Right kidney (tissue), 1 donor: ENCODE measurements at regions not wholly inside any gene's neighbourhood (a gene's known extent, or its start where the extent isn't known, plus 50 kb on each side); places are given as distances from the start of the nearest gene placed in this dataset.
"Not testable (repeated sequence)": the region's sequence is repeated elsewhere in the genome, so short reads cannot be mapped to it uniquely, and the experiment has no call there.

Source experiments
- DNase-seq: peaks from one replicate; pipeline ENCODE4 v3.0.0-alpha.2; 2016

DNA sequence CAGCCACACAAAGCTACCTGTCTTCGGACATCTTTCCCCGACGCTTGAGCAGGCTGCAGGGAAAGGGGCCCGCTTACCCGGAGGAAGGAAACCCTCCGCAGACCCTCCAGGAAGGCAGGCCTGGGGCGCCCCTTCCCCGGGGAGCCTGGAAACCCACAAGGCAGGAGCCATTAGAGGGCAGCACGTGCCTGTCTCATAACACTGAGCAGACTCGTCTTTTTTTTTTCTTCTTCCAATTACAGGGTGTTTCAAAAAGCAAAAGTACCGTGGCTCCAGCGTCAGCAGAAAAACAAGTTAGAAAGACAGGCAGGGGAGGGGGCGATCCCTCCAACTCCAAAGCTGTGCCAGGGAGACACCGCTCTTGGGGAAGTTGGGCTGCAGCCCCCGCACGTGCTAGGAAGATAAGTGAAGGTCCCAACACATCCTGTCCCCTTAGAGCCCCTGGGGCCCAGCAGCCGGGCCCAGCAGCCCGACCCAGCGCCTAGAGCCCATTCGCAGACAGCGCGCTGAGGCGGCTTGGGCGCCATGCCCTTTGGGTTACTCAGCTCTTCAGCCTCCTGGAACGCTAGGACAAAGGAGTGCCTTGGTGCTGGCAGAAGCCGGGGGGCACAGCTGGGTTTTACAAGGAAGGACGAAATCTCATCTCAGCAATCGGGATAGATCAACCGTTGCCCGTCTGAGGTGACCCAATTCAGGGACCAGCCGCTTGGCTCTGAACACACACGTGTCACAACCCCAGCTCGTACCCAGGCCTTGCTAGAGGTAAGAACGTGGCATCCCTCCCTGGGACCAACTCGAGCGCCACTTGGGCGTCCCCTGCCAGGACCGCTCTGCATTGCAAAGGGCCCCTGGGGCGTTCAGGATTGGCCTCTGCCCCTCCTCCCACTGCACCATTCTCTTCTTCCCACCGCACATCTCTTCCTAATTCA is 136.3 kb downstream of the LY86 start:
- peak; percentile 93 for DNase-seq

DNA sequence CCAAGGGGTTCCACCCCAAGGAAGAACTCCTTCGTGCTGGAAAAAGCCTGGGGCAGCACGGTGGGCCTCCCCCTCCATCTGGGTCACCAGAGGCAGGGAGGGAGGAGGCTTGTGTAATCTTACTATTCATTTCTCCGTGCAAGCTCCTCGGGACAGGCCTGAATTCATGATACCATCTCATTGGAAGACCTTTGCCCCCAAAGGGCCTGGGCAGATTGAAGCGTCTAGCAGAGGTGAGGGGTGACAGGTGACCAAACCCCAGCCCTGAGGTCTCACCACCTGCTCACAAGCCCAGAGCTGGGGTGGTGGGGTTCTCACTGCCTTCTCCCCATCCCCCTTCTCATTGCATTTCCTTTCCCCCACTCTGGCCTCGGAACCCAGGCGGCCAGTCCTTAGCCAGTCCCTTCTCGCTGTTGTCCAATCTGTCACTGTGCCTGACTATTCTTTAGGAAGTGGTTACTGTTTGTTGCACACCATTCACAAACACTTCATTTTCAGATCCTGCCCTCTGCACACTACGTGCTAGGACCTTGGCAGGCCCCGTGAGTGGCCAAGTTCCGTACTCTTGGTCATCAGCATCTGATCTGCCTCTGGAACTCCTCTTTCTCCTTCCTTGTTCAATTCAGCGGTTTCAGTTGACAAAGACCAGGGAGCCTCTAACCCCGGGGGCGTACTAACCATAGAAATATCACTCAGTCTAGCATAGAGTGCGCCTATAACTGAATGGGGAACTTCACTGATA is 137.1 kb downstream of the LY86 start:
- DNase-seq, result no peak

DNA sequence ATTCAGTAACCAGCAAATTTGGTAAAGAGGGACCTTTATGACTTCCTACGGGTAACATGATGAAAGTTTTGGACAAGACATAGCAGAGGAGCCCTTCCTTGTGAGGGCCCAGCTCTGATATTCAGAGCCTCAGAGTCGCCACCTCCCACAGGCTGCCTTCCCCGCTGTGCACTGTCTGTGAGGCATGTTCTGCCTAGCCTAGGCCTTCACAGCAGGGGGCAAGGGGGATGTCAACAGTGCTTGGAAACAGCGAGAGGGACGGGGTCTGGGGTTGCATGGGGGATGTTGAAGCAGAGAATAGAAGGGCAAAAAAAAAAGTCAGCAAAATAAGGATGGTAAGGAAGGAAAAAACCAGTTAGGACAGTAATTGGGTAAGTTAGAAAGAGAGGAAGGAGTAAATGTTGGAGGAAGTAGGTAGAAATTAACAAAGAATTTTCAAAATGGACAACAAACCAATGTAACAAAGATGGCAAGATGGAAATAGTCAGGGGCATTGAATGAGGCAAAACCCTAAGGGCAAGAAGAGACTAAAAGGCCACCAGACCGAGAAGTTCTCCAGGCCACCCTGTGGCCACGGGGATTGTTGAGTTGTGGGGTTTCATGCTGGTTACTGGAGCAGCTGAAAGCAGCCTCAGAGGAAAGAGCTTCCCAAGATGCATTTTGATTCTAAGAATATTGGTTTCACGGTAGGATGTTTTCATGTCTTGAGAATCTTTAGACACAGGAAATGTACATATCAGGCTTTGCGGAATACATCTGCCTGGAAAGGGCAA is 139.8 kb downstream of the LY86 start:
- DNase-seq, result no peak

DNA sequence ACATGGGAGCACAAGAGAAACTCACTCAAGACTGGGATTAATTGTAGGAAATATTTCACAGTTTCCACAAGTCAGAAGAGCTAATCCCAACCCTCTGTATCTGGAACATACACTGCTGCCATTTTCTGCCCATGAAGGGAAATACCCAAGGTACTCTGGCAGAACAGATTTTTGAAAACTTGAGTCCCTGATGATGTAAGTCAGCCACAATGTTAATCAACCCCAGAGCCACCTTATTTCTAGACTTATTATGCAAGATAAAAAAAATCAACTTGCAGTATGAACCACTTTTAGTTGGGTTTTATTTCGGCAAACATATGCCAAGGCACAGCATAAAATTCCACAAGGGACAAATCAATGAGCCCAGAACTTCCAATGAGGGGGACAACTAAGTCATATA is 141.5 kb downstream of the LY86 start:
- DNase-seq, result no peak

DNA sequence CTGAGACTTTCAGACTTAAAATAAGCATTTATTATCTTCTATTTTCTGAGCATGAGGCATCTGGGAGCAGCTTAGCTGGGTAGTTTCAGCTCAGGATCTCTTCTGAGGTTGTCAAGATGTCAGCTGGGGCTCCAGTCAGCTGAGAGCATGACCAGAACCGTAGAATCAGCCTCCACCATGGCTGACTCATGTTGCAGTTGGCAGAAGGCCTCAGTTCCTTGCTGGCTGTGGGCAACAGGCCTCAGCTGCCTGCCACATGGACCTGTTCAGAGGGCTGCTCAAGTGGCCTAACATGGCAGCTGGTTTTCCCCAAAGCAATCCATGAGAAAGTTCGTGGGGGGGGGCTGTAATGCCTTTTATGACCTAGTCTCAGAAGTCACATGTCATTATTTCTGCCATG is 142.3 kb downstream of the LY86 start:
- DNase-seq, result no peak

DNA sequence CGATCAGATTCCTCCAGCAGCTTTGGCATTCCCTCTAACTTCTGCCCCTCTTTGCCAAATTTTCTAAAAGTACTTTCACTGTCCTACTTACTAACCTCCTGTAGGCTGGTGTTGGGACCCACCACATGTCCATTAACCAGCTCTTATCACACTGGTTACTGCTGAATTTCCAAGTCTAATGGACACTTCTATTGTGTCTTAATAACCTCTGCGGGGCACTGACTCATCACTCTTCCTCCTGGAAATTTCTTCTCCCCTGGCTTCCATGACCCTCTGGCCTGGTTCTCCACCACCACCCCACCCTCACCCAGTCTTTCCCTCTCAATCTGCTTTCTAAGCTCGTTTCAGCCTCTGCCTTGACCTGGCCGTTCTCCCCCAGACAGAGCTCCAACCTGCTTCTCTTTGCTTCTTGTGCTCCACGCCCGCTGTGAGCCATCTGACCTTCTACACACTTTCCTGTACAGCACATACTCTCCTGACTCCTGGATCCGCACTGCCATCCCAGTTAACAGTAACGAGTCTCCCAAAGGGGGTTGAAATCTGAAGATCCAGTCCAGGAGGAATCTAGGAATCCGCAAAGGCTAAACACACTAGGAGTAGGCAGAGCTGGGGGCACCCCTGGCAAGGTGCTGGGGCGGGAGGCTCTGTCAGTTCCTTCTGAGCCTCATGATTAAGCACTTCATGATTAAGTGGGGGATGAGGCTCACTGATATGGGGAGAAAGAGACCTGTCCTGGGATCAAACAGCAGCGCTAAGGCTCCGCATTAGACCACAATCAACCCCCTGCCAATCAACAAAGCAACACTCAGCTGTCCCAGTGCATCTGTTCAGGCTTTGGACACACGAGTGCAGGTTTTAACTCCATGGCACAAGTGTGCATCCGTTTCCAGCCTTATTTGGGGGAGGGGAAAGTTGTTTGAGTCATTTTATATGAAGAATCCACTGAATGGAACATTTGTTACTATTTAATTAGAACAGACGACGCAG is 146.3 kb downstream of the LY86 start:
- no peak for DNase-seq

DNA sequence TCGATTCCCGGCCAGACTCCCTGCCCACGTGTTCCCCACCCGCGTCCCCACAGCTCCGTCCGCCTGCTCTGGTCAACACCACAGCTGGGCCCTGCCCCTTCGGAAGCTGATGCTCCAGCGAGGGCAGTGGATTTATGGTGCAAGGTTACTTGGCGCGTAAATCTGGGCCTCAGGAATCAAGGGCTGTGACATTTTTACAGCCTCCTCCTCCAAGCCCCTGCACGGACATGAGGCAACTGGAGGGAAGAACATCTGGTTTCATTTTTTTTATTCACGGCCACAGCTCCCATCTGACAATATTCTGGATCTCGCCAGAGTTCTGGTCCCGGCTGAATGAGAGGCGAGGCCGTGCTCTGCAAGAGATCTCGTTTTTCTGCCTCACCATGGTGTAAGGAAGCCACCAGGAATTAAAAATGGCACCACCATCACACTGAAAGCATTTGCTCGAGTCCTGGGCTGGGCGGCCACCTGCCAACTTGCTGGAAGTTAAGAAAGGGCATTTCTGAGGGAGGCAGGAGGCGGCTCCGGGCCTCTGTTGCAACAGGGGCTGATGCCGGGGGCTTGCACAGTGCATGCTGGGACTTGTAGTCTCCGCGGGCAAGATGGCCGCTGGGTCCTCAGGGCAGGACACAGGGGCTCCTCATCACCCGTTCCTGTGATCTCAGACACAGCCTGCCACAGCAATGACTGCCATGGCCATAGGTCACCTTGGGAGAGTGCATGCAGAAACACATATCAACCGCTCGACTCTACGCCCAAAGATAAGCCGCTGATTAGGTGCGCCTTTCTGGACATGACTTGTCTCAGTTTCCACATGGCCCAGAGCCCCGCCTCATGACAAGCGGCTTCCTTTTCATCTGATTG is 148.5 kb downstream of the LY86 start:
- DNase-seq, result peak; percentile 85

DNA sequence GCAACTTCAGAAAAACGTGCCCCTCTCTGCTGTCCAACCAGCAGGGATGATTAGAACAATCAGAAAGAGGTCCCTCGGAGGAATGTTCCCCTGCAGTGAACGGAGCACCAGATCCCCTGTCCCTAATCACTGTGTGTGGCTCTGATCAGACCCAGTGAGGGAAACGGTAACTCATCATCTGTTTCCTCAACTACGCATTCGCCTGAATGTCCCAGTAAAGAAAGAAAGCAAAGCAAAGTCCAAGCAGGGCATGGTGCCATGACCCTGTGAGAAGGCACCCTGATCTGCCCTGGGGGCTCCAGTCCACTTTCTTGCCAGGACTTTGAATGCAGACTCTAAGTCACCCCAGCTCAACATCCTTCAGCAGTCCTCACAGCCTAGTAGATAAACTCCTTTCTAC is 149.2 kb downstream of the LY86 start:
- no peak for DNase-seq

DNA sequence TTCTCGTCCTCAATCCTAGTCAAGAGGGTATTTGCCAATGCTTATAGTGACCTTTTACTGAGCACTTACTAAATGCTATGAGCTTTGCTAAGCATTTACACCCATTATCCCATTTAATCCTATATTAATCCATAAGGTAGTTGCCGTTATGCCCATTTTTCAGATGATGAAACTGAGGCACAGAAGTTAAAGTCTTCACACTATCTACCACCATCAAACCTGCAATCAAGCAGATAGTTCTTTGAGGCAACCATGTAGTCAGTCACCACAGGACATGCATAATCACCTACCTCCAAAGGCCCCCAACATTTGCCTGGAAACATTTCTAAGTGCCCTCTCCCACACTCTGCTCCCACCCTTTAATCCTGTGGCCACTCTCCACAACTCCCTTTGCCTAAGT is 149.6 kb downstream of the LY86 start:
- no peak for DNase-seq

DNA sequence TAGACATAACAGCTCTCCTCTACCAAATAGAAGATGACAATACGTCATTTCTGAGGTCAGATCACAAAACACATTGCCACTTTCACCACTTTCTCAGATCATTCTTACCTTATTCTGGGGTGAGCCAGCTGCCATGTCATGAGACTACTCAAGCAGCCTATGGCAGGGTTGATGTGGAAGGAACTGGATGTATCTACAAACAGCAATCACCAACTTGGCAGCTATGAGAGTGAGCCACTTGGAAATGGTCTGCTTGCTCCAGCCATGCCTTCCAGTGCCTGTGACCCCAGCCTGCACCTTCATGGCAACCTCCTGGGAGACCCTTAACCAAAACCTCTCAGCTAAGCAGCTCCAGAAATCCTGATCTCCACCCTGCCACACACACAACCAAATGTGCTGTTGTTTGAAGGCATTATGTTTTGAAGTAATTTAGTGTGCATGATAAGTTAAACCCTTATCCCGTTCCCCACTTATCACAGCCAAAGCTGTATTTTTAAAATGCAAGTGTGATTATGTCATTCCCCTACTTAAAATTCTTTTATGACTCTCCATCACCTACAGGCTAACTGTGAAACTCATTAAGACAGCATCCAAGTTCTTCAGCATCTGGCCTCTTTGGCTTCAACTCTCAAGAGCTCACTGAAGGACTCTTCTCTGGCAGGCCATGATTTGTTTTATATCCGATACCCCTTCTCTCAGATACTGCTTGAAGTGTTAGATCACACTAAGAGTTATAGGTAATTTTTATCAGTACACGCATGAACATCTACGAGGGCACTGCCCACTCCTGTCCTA is 150.6 kb downstream of the LY86 start:
- no peak for DNase-seq

DNA sequence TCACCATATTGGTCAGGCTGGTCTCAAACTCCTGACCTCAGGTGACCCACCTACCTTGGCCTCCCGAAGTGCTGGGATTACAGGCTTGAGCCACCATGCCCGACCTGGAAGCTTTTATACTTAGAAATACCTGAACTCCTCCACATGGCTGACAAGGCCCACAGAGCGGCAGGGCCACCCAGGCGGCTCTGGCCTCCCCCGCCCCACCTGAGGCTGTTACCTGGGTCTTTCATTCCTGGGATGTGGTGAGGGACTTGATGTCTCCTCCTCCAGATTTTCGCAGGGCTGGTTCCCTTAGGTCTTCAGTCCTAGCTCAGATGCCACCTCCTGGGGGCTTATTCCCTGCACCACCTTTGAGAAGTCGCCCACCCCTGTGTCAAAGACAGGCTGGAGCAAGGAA is 152.1 kb downstream of the LY86 start:
- DNase-seq, result no peak

DNA sequence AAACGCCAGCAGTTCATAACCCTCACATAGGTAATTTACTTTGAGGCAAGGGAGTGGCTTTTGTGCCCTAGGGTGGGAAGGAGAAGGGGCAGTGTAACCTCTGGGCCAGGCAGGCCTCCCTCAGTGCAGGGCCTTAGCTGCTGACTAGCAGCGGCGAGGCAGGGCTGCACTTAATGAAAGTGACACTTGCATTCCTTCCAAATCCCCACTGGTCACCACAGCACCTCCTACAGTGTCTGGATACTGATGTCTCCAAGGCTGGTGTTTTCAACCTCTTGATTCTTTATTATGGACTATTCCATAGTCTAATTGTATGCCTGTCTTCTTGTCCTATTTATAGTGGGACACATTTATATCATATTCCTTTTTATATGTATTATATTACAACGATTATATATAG is 152.7 kb downstream of the LY86 start:
- DNase-seq, result no peak

DNA sequence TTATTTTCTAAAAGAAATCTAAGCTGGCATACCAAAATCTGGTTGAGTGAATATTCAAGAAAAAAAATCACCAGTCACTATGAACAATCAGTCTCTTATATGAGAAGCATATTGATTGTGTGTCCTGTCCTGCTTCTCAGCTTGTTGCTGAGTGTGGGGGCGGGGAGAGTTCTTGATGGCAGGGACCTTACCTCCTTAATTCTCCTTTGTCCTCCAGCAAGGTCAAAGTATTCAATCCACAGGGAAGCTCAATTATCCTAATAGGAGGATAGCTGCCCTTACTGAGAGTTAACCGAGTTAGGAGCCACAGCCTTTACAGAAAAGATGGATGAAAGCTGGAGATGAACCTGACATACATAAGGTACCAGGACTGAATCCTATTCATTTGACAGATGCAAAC is 154.0 kb downstream of the LY86 start:
- no peak for DNase-seq

DNA sequence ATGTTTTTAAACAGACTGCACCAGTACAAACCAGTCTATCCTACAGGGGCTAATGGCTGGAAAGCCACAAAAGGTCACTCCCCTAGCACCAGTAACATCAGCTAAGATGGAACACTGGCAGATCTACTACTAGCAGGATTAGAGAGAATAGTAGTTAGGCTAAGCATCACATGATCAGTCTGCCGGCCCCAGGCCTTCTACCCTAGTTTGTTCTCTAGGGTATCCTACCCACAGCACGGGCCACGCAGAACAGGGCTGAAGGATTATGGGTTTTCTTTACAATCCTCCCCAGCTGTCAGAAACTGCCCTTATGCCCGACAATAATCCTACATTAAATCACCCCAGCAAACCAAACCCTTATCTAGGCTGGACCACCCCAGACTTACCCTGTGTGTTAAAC is 156.0 kb downstream of the LY86 start:
- DNase-seq, result no peak

DNA sequence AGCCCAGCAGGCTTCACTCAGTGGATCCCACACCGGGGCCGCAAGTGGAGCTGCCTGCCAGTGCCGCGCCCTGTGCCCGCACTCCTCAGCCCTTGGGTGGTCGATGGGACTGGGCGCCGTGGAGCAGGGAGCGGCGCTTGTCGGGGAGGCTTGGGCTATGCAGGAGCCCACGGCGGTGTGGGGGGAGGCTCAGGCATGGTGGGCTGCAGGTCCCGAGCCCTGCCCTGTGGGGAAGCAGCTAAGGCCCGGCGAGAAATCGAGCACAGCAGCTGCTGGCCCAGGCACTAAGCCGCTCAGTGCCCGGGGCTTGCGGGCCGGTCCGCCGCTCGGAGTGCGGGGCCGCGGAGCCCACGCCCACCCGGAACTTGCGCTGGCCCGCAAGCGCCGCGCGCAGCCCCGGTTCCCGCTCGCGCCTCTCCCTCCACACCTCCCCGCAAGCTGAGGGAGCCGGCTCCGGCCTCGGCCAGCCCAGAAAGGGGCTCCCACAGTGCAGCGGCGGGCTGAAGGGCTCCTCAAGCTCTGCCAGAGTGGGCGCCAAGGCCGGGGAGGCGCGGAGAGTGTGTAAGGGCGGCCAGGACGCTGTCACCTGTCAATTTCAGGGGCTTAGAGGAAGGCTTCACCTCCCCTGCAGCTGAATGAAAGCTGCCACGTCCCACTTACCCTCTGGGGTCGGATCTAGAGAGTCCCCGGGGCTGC is 157.3 kb downstream of the LY86 start:
- not testable (repeated sequence) for DNase-seq

DNA sequence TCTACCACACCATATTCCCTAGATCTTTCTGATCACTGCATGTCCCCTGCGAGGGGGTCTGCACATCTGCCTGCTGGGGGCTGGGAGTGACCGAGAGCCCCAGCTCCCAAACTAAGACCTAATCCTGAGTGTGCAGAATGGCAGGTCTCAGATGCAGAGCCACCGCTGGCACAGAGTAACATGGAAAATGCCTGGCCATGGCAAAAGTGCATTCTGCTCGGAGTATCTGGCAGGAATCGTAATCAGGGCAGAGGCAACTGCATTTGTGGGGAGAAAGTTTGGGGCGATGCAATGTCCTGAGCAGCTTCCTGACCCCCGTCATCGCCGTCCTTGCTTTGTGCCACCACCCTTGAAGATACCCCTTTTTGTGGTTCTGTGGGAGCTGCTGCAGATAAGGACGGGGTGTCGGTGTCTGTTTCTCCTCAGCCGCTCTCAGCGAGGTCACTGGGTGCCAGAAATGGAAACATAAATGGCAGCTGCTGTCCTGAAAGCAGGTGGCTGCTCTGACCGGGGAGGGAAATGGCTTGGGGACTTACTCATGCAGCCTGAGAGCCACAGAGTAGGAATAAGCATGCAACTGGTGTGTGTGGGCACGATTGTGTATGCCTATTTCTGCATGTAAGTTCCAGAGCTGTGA is 157.9 kb downstream of the LY86 start:
- DNase-seq, result no peak

DNA sequence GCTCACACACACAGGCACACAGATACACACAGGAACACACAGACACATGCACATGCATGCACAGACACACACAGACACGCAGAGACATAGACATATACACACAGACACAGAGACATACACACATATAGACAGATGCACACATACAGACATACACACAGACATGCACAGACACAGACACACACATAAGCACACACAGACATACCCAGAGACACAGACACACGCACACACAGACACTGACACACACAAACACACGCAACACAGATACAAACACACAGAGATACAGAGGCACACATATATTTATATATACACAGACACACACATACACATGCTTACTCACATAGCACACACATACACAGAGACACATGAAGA is 158.4 kb downstream of the LY86 start:
- no peak for DNase-seq

DNA sequence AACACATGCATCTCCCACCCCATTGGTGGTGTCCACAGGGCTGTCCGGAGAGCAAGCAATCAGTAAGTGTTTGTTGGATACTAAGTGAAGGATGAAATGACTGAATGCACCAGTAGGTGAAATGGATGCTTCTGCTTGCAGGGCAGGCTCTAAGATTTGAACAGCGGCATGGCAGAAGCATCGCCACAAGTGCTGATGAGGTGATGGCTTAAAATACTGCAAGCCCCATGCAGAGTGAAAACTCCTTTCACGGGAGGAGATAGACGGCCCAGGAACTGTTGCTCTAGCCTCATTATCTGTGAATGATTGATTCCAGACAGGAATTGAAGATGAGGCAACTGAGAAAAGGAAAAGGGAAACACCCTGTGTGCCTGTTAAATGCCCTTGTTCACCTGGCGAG is 158.9 kb downstream of the LY86 start:
- DNase-seq, result no peak

DNA sequence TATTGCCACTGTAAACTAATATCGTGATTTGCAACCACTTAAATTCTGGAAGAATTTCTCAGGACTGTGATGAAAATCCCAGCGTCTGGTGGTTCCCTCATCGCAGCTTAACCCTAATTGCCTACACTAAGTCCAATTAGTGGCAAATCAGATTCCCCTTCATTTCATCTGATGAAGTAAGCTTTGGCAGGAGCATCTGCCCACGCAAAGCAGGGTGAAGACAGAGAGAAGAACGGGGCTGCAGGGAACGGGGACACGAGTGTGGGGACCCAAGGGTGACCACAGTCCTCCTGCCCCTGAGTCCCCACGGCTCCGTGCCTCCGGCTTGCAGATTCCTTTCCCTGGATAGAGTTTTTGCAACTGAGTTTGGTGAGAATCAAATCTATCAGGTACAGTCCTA is 159.5 kb downstream of the LY86 start:
- DNase-seq, result no peak
